ENCODE measurements at regions not wholly inside any gene's neighbourhood (a gene's known extent, or its start where the extent isn't known, plus 50 kb on each side); places are given as distances from the start of the nearest gene placed in this dataset.
"Not testable (repeated sequence)": the region's sequence is repeated elsewhere in the genome, so short reads cannot be mapped to it uniquely, and the experiment has no call there.

DNA sequence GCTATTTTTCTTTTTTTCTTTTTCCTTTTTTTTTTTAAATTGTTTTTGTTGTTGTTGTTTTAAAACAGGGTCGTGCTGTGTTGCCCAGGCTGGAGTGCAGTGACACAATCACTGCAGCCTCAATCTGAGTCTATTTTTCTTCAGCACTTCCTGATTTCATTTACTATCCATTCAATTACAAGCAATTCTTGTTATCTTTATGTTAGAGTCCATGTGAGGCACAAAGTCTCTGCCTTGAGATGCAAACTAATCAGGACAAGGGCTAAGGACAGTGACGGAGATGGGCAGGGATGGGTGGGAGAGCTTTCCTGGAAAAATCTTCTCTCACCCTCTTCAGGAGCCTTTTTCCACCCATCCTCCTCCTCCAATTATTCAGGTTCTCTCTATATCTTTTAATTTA lies 157.3 kb upstream of the AUTS2 start:
- DNase-seq (ENCODE audit: low read depth): no peak

DNA sequence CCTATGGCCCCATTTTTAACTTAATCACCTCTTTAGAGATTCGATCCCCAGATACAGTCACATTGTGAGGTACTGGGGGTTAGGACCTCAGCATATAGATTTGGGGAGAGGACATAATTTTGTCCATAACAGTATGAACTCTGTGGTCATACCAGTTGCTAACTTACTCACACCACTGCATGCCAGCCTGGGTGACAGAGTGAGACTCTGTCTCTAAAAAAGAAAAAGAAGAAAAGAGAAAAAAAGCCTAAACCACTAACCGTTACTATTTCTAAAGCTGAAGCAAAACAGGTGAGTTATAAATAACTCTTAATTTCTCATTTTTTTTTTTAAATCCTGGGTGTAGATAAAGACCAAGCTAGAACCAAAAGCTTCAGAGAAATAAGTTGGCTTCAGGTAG lies 155.1 kb upstream of the AUTS2 start:
- no peak for DNase-seq (ENCODE audit: low read depth)

DNA sequence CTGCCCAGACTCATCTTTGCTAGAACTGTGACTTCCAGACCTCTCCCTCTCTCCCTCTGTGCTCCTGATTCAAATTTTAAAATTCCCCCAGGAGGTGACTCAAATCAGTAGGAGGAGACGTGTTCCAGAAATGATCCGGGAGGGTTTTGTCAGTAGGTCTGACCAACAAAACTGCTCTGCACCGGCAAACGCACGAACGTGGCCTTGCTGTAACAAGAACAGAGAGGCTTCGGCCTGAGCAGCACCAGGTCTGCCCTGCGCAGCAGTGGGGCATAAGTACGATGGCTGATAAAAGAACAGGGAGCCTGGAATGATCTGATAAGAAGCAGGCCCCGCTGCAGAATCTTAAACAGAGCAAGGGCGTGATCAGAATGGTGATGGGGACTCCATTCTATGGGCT lies 152.7 kb upstream of the AUTS2 start:
- no peak for DNase-seq (ENCODE audit: low read depth)

DNA sequence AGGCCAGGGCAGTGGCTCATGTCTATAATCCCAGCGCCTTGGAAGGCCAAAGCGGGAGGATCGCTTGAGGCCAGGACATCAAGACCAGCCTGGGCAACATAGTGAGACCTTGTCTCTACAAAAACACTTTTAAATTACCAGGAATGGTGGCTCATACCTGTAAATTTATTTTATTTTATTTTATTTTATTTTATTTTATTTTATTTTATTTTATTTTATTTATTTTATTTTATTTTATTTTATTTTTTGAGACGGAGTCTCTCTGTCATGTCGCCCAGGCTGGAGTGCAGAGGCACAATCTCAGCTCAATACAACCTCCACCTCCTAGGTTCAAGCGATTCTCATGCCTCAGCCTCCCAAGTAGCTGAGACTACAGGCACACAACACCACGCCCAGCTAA lies 152.1 kb upstream of the AUTS2 start:
- not testable (repeated sequence) for DNase-seq (ENCODE audit: low read depth)

- no peak for DNase-seq (ENCODE audit: low read depth)
These were observed 150.2 kb upstream of the AUTS2 start for GRCh38 chr7:69448071-69448470.

DNA sequence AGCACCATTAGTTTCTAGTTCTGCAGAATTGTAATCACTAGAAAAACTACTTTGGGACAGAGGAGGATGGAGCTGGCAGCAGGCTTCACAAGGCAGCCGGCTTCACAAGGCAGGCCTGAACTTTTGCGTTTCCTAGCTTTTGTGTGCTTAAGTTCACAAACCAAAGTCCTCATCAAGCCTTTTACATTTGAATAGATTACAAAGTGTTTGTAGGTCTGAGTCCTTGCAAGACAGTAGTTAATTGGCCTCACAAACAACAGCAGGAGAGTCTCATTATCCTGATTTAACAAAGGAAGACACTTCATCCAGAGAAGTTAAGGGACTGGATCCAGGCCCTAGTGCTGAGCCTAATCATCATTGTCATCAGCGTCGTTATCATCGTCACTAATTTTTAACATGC lies 147.8 kb upstream of the AUTS2 start:
- no peak for DNase-seq (ENCODE audit: low read depth)

GRCh38 chr7:69451715-69452114 lies 146.6 kb upstream of the AUTS2 start:
- DNase-seq (ENCODE audit: low read depth): no peak

- no peak for DNase-seq (ENCODE audit: low read depth)
These were observed 145.5 kb upstream of the AUTS2 start for GRCh38 chr7:69452797-69453196.

DNA sequence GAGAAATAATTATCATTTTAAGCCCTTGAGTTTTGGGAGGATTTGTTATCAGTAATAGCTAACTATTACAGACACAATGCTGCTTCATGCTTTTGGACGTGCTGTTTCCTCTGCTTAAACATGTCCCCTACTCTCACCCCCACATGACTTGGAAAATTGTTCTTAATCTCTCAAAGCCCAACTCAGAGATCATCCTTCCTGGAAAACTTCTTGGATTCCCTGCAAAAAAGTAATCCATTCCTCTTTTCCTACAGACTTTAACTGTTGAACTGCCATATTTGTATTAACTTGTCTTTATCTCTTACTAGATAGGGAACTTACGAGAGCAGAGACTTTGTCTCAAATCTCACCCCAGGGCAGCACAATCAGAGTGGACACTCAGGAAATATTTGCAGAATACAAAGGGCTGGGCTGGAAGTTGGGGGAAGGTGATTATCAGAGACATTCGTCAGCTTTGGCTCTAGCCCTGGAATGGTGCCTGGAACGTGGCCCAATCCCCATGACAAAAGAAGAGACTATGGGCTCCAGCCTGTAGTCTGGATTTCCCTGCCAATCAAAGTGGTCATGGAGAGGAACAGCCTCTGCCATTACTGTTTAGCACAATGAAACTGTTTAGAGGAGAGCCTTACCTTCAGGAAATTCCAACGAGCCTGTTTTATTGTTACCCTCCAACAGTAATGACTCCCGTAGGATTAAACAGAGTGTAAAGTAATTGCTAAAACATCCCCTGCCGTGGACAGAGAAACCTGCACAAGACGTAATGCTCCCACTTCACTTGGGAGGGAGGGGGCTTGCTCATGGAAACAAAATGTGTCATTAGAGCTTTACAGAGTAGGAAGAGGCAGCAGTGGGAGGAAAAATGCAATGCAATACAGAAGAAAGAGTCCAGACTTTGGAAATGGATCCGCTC lies 140.4 kb upstream of the AUTS2 start:
- no peak for DNase-seq (ENCODE audit: low read depth)

- no peak for DNase-seq (ENCODE audit: low read depth)
These were observed 134.2 kb upstream of the AUTS2 start for GRCh38 chr7:69464035-69464434.

- no peak for DNase-seq (ENCODE audit: low read depth)
These were observed 133.0 kb upstream of the AUTS2 start for GRCh38 chr7:69465262-69465661.

- no peak for DNase-seq (ENCODE audit: low read depth)
These were observed 130.4 kb upstream of the AUTS2 start for GRCh38 chr7:69467826-69468225.

- no peak for DNase-seq (ENCODE audit: low read depth)
These were observed 121.9 kb upstream of the AUTS2 start for GRCh38 chr7:69476416-69476815.

- DNase-seq (ENCODE audit: low read depth): no peak
These were observed 115.6 kb upstream of the AUTS2 start for GRCh38 chr7:69482676-69483075.

GRCh38 chr7:69489533-69489932 lies 108.7 kb upstream of the AUTS2 start:
- DNase-seq (ENCODE audit: low read depth): no peak

- DNase-seq (ENCODE audit: low read depth): no peak
These were observed 99.6 kb upstream of the AUTS2 start for GRCh38 chr7:69498671-69499070.

DNA sequence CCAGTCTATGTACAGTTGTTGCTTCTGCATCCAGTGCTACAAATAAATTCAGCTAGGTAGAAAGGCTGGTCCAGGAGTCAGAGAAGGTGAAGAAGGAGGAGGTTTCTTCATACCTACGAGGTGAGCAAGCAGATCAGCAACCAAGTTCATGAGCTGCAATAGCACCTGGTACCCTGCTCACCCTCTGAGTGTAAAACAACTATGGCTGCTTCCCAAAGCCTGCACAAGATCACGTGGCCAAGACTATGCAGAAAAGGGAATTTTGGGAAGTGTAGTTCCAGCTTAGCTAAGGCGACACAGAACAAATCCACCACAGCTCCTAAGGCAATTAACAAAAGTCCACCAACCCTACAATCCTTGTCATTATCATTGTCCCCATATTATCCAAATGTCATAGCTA lies 95.9 kb upstream of the AUTS2 start:
- no peak for DNase-seq (ENCODE audit: low read depth)

GRCh38 chr7:69504733-69505420 lies 93.4 kb upstream of the AUTS2 start:
- DNase-seq (ENCODE audit: low read depth): no peak

DNA sequence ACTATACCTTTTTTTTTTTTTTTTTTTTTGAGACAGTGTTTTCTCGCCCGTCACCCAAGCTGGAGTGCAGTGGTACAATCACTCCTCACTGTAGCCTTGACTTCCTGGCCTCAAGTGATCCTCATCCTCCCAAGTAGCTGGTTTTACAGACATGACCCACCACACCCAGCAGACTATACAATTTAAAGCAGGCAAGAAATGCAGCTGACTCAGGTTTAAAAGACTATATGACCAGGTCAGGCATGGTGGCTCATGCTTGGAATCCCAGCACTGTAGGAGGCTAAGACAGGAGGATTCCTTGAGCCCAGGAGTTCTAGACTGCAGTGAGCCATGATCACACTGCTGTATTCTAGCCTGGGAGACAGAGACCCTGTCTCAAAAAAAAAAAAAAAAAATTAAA lies 89.5 kb upstream of the AUTS2 start:
- no peak for DNase-seq (ENCODE audit: low read depth)

DNA sequence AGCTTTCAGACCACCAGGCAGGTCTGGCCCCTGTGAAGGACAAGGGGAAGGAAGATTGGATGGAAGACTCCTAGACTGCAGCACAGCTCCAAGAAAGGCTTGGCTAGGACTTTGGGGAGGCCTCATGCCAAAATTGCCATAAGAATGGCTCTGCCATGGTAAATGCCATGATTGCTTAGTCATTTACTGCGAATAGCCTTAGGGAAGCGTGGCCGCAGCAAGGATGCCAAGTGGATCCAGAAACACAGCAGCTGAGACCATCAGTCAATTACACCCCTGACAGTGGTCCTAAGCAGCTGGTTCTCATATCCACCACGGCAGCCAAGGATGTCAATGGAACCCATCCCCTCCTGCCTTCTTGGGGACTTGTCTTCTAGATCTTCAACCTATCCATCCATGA lies 88.2 kb upstream of the AUTS2 start:
- DNase-seq (ENCODE audit: low read depth): no peak

- DNase-seq (ENCODE audit: low read depth): no peak
These were observed 82.6 kb upstream of the AUTS2 start for GRCh38 chr7:69515495-69516212.

GRCh38 chr7:69516238-69516820 lies 81.9 kb upstream of the AUTS2 start:
- DNase-seq (ENCODE audit: low read depth): no peak
